ENCODE measurements at regions not wholly inside any gene's neighbourhood (a gene's known extent, or its start where the extent isn't known, plus 50 kb on each side); places are given as distances from the start of the nearest gene placed in this dataset.

GRCh38 chr1:58914925-58915324 is 131.1 kb upstream of the JUN start:
- DNase-seq: no peak

GRCh38 chr1:58917436-58917835 is 133.6 kb upstream of the JUN start:
- DNase-seq: no peak

- no peak for DNase-seq
Measured at GRCh38 chr1:58919226-58919958, 135.5 kb upstream of the JUN start.

- DNase-seq: no peak
Measured at GRCh38 chr1:58919959-58920321, 136.1 kb upstream of the JUN start.

GRCh38 chr1:58921342-58921741 is 137.5 kb upstream of the JUN start:
- DNase-seq: peak; percentile 24 to 57

GRCh38 chr1:58921751-58922150 is 137.9 kb upstream of the JUN start:
- no peak for DNase-seq

- no peak for DNase-seq
Measured at GRCh38 chr1:58922302-58923089, 138.6 kb upstream of the JUN start.

- DNase-seq: no peak
Measured at GRCh38 chr1:58923090-58923470, 139.2 kb upstream of the JUN start.

GRCh38 chr1:58924016-58924565 is 140.2 kb upstream of the JUN start:
- DNase-seq: no peak

- DNase-seq: no peak
Measured at GRCh38 chr1:58924821-58925220, 141.0 kb upstream of the JUN start.

- no peak for DNase-seq
Measured at GRCh38 chr1:58925247-58925646, 141.4 kb upstream of the JUN start.

GRCh38 chr1:58926152-58926551 is 142.3 kb upstream of the JUN start:
- DNase-seq: no peak

- no peak for DNase-seq
Measured at GRCh38 chr1:58927041-58927721, 143.3 kb upstream of the JUN start.

GRCh38 chr1:58927722-58928085 is 143.9 kb upstream of the JUN start:
- no peak for DNase-seq

GRCh38 chr1:58928514-58928913 is 144.7 kb upstream of the JUN start:
- no peak for DNase-seq

- no peak for DNase-seq
Measured at GRCh38 chr1:58929671-58930325, 146.0 kb upstream of the JUN start.

- no peak for DNase-seq
Measured at GRCh38 chr1:58931024-58931423, 147.2 kb upstream of the JUN start.

GRCh38 chr1:58931756-58932155 is 147.9 kb upstream of the JUN start:
- no peak for DNase-seq

GRCh38 chr1:58932859-58933598 is 149.2 kb upstream of the JUN start:
- DNase-seq: peak in 1 of 2 experiments; percentile 20

- DNase-seq: no peak
Measured at GRCh38 chr1:58933599-58933926, 149.7 kb upstream of the JUN start.

GRCh38 chr1:58934706-58935105 is 150.9 kb upstream of the JUN start:
- DNase-seq: no peak

GRCh38 chr1:58936973-58937372 is 153.1 kb upstream of the JUN start:
- no peak for DNase-seq

GRCh38 chr1:58939146-58939545 is 155.3 kb upstream of the JUN start:
- DNase-seq: no peak

All from NCI-H526 (cell line).